ENCODE measurements at regions not wholly inside any gene's neighbourhood (a gene's known extent, or its start where the extent isn't known, plus 50 kb on each side); places are given as distances from the start of the nearest gene placed in this dataset.

- Histone ChIP-seq H3K4me1 (ENCODE audit: insufficient read depth, low read length) (no peaks in the 10 kb centered on the region), H3K27ac (ENCODE audit: low read depth in 1 of 2, low read length in 2 of 2) (no peak overlapping the region), H3K4me3 (ENCODE audit: low read length) (no peak overlapping the region), H3K36me3 (ENCODE audit: insufficient read depth, low read length) (no peaks in the 10 kb centered on the region), H3K9me3 (ENCODE audit: control insufficient read depth in 1 of 2, insufficient read depth in 1 of 2, low read length in 2 of 2) (peaks cover 0 to 22% of the 10 kb centered on the region in 2 experiments), H3K27me3 (ENCODE audit: control insufficient read depth in 1 of 2, insufficient read depth in 2 of 2, low read length in 2 of 2) (no peaks in the 10 kb centered on the region)
- TF ChIP-seq CTCF (IDR thresholded peaks at IDR 0.05) = no peak
- POLR2A ChIA-PET = no interaction called here
- no peak for DNase-seq
- no peak for ATAC-seq (ENCODE audit: poor library complexity)
- no peak overlapping the region for H3K4me3 Mint-ChIP-seq
- no peaks in the 10 kb centered on the region for H3K36me3 Mint-ChIP-seq (ENCODE audit: low read depth)
- no peaks in the 10 kb centered on the region for H3K4me1 Mint-ChIP-seq (ENCODE audit: low read depth)
- no peak overlapping the region for H3K27ac Mint-ChIP-seq
- CTCF ChIA-PET = no interaction called here
- intact Hi-C loops (cut with DNase I, micrococcal nuclease) = no loop called here
- peaks cover 16% of the 10 kb centered on the region for H3K9me3 Mint-ChIP-seq
- no peaks in the 10 kb centered on the region for H3K27me3 Mint-ChIP-seq
Measured at GRCh38 chr1:69073176-69073575, 494.5 kb upstream of the LRRC7 start.

GRCh38 chr1:69076631-69077030, 491.1 kb upstream of the LRRC7 start:
- DNase-seq (no peak), ATAC-seq (ENCODE audit: poor library complexity) (no peak)
- Mint-ChIP-seq H3K27ac (no peak overlapping the region), H3K4me1 (ENCODE audit: low read depth) (no peaks in the 10 kb centered on the region), H3K36me3 (ENCODE audit: low read depth) (no peaks in the 10 kb centered on the region), H3K9me3 (peaks cover 11% of the 10 kb centered on the region), H3K27me3 (no peaks in the 10 kb centered on the region), H3K4me3 (no peak overlapping the region)
- H3K4me3 ChIP-seq (ENCODE audit: low read length) = no peak overlapping the region
- H3K27me3 ChIP-seq (ENCODE audit: control insufficient read depth in 1 of 2, insufficient read depth in 2 of 2, low read length in 2 of 2) = no peaks in the 10 kb centered on the region
- ChIA-PET CTCF (no interaction called here), POLR2A (no interaction called here)
- H3K4me1 ChIP-seq (ENCODE audit: insufficient read depth, low read length) = no peaks in the 10 kb centered on the region
- intact Hi-C loops (cut with DNase I, micrococcal nuclease) = no loop called here
- TF ChIP-seq CTCF (IDR thresholded peaks at IDR 0.05) = no peak
- H3K27ac ChIP-seq (ENCODE audit: low read depth in 1 of 2, low read length in 2 of 2) = no peak overlapping the region
- peaks cover 0 to 17% of the 10 kb centered on the region in 2 experiments for H3K9me3 ChIP-seq (ENCODE audit: control insufficient read depth in 1 of 2, insufficient read depth in 1 of 2, low read length in 2 of 2)
- H3K36me3 ChIP-seq (ENCODE audit: insufficient read depth, low read length) = no peaks in the 10 kb centered on the region

GRCh38 chr1:69077198-69077597, 490.5 kb upstream of the LRRC7 start:
- Mint-ChIP-seq H3K36me3 (ENCODE audit: low read depth) (no peaks in the 10 kb centered on the region), H3K9me3 (peaks cover 11% of the 10 kb centered on the region), H3K4me3 (no peak overlapping the region), H3K27me3 (no peaks in the 10 kb centered on the region), H3K27ac (no peak overlapping the region), H3K4me1 (ENCODE audit: low read depth) (no peaks in the 10 kb centered on the region)
- Histone ChIP-seq H3K27me3 (ENCODE audit: control insufficient read depth in 1 of 2, insufficient read depth in 2 of 2, low read length in 2 of 2) (no peaks in the 10 kb centered on the region), H3K27ac (ENCODE audit: low read depth in 1 of 2, low read length in 2 of 2) (no peak overlapping the region), H3K4me1 (ENCODE audit: insufficient read depth, low read length) (no peaks in the 10 kb centered on the region), H3K4me3 (ENCODE audit: low read length) (no peak overlapping the region), H3K9me3 (ENCODE audit: control insufficient read depth in 1 of 2, insufficient read depth in 1 of 2, low read length in 2 of 2) (peaks cover 0 to 11% of the 10 kb centered on the region in 2 experiments), H3K36me3 (ENCODE audit: insufficient read depth, low read length) (no peaks in the 10 kb centered on the region)
- no peak for TF ChIP-seq CTCF (IDR thresholded peaks at IDR 0.05)
- intact Hi-C loops (cut with DNase I, micrococcal nuclease) = no loop called here
- DNase-seq (no peak), ATAC-seq (ENCODE audit: poor library complexity) (no peak)
- CTCF ChIA-PET = no interaction called here
- POLR2A ChIA-PET = no interaction called here
